ENCODE measurements at regions not wholly inside any gene's neighbourhood (a gene's known extent, or its start where the extent isn't known, plus 50 kb on each side); places are given as distances from the start of the nearest gene placed in this dataset.

DNA sequence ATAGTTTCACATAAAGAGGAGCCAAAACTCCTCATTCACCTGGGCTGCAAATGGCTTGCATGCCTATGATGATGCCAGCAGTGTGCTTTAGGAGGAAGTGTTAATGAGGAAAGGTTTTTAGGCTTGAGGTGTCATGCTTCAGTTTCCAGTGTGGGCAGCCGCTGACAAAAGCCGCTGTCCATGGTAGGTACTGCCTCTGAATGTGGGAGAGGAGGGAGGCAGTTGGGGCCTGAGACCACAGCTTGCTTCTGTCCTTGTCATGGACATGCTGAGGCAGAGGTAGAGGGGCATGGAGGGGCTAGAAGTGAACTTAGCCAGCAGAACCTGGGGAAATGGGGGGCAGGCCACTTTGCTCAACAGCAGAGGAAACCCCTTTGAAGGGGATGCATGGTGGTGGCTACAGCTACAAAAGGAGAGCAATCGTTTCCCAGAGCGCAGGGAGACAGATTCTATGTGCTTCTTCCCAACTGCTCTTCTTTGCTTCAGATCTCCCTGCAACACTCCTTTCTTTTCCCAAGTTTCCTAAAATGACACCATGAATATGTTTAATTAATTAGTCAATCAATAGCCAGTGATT is 372.1 kb upstream of the CNR1 start:
- TF ChIP-seq GTF2F1 (IDR thresholded peaks at IDR 0.05; ENCODE audit: low read length) (no peak), ZNF569 (CRISPR knock-in tag; IDR thresholded peaks at IDR 0.05; ENCODE audit: borderline replicate concordance) (no peak), MAFF (IDR thresholded peaks at IDR 0.05; ENCODE audit: low read depth, low read length) (no peak), HES4 (CRISPR knock-in tag; IDR thresholded peaks at IDR 0.05; ENCODE audit: borderline replicate concordance) (no peak), ZNF224 (CRISPR knock-in tag; IDR thresholded peaks at IDR 0.05) (no peak)
